ENCODE measurements at regions not wholly inside any gene's neighbourhood (a gene's known extent, or its start where the extent isn't known, plus 50 kb on each side); places are given as distances from the start of the nearest gene placed in this dataset.

GRCh38 chr4:154942176-154942575, 161.1 kb downstream of the RBM46 start:
- TF ChIP-seq POLR2AphosphoS5 (IDR thresholded peaks at IDR 0.05; ENCODE audit: borderline replicate concordance, low read depth, low read length) (no peak), EZH2 (IDR thresholded peaks at IDR 0.05) (no peak), FOXP2 (optimal IDR thresholded peaks at IDR 0.05; ENCODE audit: control extremely low read depth, extremely low read length, insufficient read depth) (no peak)
- Histone ChIP-seq H3K36me3 (ENCODE audit: insufficient read depth, low read length) (no peaks in the 10 kb centered on the region), H3K9ac (ENCODE audit: insufficient read length) (no peak overlapping the region), H3K4me3 (no peak overlapping the region), H3K9me3 (ENCODE audit: low read depth, low read length) (no peaks in the 10 kb centered on the region), H3K27ac (no peak overlapping the region)
- no peak for DNase-seq (ENCODE audit: low read depth, low spot score)

GRCh38 chr4:154944996-154945395, 163.9 kb downstream of the RBM46 start:
- no peak overlapping the region for H3K4me3 ChIP-seq
- H3K36me3 ChIP-seq (ENCODE audit: insufficient read depth, low read length) = no peaks in the 10 kb centered on the region
- no peaks in the 10 kb centered on the region for H3K9me3 ChIP-seq (ENCODE audit: low read depth, low read length)
- TF ChIP-seq POLR2AphosphoS5 (IDR thresholded peaks at IDR 0.05; ENCODE audit: borderline replicate concordance, low read depth, low read length) = no peak
- no peak for TF ChIP-seq FOXP2 (optimal IDR thresholded peaks at IDR 0.05; ENCODE audit: control extremely low read depth, extremely low read length, insufficient read depth)
- no peak for TF ChIP-seq EZH2 (IDR thresholded peaks at IDR 0.05)
- no peak for DNase-seq (ENCODE audit: low read depth, low spot score)
- no peak overlapping the region for H3K9ac ChIP-seq (ENCODE audit: insufficient read length)
- H3K27ac ChIP-seq = no peak overlapping the region

GRCh38 chr4:154946113-154946512, 165.0 kb downstream of the RBM46 start:
- no peak for DNase-seq (ENCODE audit: low read depth, low spot score)
- Histone ChIP-seq H3K4me3 (no peak overlapping the region), H3K9ac (ENCODE audit: insufficient read length) (no peak overlapping the region), H3K36me3 (ENCODE audit: insufficient read depth, low read length) (no peaks in the 10 kb centered on the region), H3K9me3 (ENCODE audit: low read depth, low read length) (no peaks in the 10 kb centered on the region), H3K27ac (no peak overlapping the region)
- TF ChIP-seq EZH2 (IDR thresholded peaks at IDR 0.05) (no peak), FOXP2 (optimal IDR thresholded peaks at IDR 0.05; ENCODE audit: control extremely low read depth, extremely low read length, insufficient read depth) (no peak), POLR2AphosphoS5 (IDR thresholded peaks at IDR 0.05; ENCODE audit: borderline replicate concordance, low read depth, low read length) (no peak)

- no peak overlapping the region for H3K4me3 ChIP-seq
- TF ChIP-seq POLR2AphosphoS5 (IDR thresholded peaks at IDR 0.05; ENCODE audit: borderline replicate concordance, low read depth, low read length) (no peak), EZH2 (IDR thresholded peaks at IDR 0.05) (no peak)
- no peak overlapping the region for H3K9ac ChIP-seq (ENCODE audit: insufficient read length)
- no peaks in the 10 kb centered on the region for H3K9me3 ChIP-seq (ENCODE audit: low read depth, low read length)
- no peak overlapping the region for H3K27ac ChIP-seq
- no peak for DNase-seq (ENCODE audit: low read depth, low spot score)
- no peaks in the 10 kb centered on the region for H3K36me3 ChIP-seq (ENCODE audit: insufficient read depth, low read length)
Observed at GRCh38 chr4:154953691-154954090, 172.6 kb downstream of the RBM46 start.

GRCh38 chr4:154954117-154954516, 173.0 kb downstream of the RBM46 start:
- TF ChIP-seq POLR2AphosphoS5 (IDR thresholded peaks at IDR 0.05; ENCODE audit: borderline replicate concordance, low read depth, low read length) = no peak

GRCh38 chr4:154958121-154958520, 177.0 kb downstream of the RBM46 start:
- Histone ChIP-seq H3K9me3 (ENCODE audit: low read depth, low read length) (no peaks in the 10 kb centered on the region), H3K27ac (no peak overlapping the region), H3K4me3 (no peak overlapping the region), H3K36me3 (ENCODE audit: insufficient read depth, low read length) (no peaks in the 10 kb centered on the region), H3K9ac (ENCODE audit: insufficient read length) (no peak overlapping the region)
- no peak for DNase-seq (ENCODE audit: low read depth, low spot score)
- TF ChIP-seq FOXP2 (optimal IDR thresholded peaks at IDR 0.05; ENCODE audit: control extremely low read depth, extremely low read length, insufficient read depth) = no peak
- TF ChIP-seq EZH2 (IDR thresholded peaks at IDR 0.05) = no peak
- TF ChIP-seq POLR2AphosphoS5 (IDR thresholded peaks at IDR 0.05; ENCODE audit: borderline replicate concordance, low read depth, low read length) = no peak

More at GRCh38 chr4:154954117-154954516, 173.0 kb downstream of the RBM46 start:
- Histone ChIP-seq H3K27ac (no peak overlapping the region), H3K9me3 (ENCODE audit: low read depth, low read length) (no peaks in the 10 kb centered on the region), H3K4me3 (no peak overlapping the region), H3K36me3 (ENCODE audit: insufficient read depth, low read length) (no peaks in the 10 kb centered on the region), H3K9ac (ENCODE audit: insufficient read length) (no peak overlapping the region)
- no peak for DNase-seq (ENCODE audit: low read depth, low spot score)

- no peaks in the 10 kb centered on the region for H3K9me3 ChIP-seq (ENCODE audit: low read depth, low read length)
Observed at GRCh38 chr4:154958621-154959358, 177.7 kb downstream of the RBM46 start.

GRCh38 chr4:154959756-154960155, 178.7 kb downstream of the RBM46 start:
- Histone ChIP-seq H3K4me3 (no peak overlapping the region), H3K36me3 (ENCODE audit: insufficient read depth, low read length) (no peaks in the 10 kb centered on the region)
- TF ChIP-seq POLR2AphosphoS5 (IDR thresholded peaks at IDR 0.05; ENCODE audit: borderline replicate concordance, low read depth, low read length) (no peak), FOXP2 (optimal IDR thresholded peaks at IDR 0.05; ENCODE audit: control extremely low read depth, extremely low read length, insufficient read depth) (no peak), EZH2 (IDR thresholded peaks at IDR 0.05) (no peak)

More at GRCh38 chr4:154958621-154959358, 177.7 kb downstream of the RBM46 start:
- DNase-seq (ENCODE audit: low read depth, low spot score) = no peak
- Histone ChIP-seq H3K9ac (ENCODE audit: insufficient read length) (no peak overlapping the region), H3K27ac (no peak overlapping the region), H3K4me3 (no peak overlapping the region), H3K36me3 (ENCODE audit: insufficient read depth, low read length) (no peaks in the 10 kb centered on the region)
- TF ChIP-seq FOXP2 (optimal IDR thresholded peaks at IDR 0.05; ENCODE audit: control extremely low read depth, extremely low read length, insufficient read depth) (no peak), EZH2 (IDR thresholded peaks at IDR 0.05) (no peak), POLR2AphosphoS5 (IDR thresholded peaks at IDR 0.05; ENCODE audit: borderline replicate concordance, low read depth, low read length) (no peak)

GRCh38 chr4:154960476-154960875, 179.4 kb downstream of the RBM46 start:
- Histone ChIP-seq H3K27ac (no peak overlapping the region), H3K9me3 (ENCODE audit: low read depth, low read length) (no peaks in the 10 kb centered on the region), H3K9ac (ENCODE audit: insufficient read length) (no peak overlapping the region), H3K36me3 (ENCODE audit: insufficient read depth, low read length) (no peaks in the 10 kb centered on the region), H3K4me3 (no peak overlapping the region)
- no peak for TF ChIP-seq FOXP2 (optimal IDR thresholded peaks at IDR 0.05; ENCODE audit: control extremely low read depth, extremely low read length, insufficient read depth)
- TF ChIP-seq POLR2AphosphoS5 (IDR thresholded peaks at IDR 0.05; ENCODE audit: borderline replicate concordance, low read depth, low read length) = no peak
- no peak for TF ChIP-seq EZH2 (IDR thresholded peaks at IDR 0.05)
- DNase-seq (ENCODE audit: low read depth, low spot score) = no peak

More at GRCh38 chr4:154959756-154960155, 178.7 kb downstream of the RBM46 start:
- Histone ChIP-seq H3K27ac (no peak overlapping the region), H3K9ac (ENCODE audit: insufficient read length) (no peak overlapping the region), H3K9me3 (ENCODE audit: low read depth, low read length) (no peaks in the 10 kb centered on the region)
- DNase-seq (ENCODE audit: low read depth, low spot score) = no peak
